ENCODE measurements at regions not wholly inside any gene's neighbourhood (a gene's known extent, or its start where the extent isn't known, plus 50 kb on each side); places are given as distances from the start of the nearest gene placed in this dataset.

- DNase-seq, result no peak
Measured at GRCh38 chr16:13397126-13397525, 495.7 kb downstream of the SHISA9 start.

GRCh38 chr16:13401641-13402040 lies 500.2 kb downstream of the SHISA9 start:
- no peak for DNase-seq

- no peak for DNase-seq
Measured at GRCh38 chr16:13402601-13403000, 501.2 kb downstream of the SHISA9 start.

GRCh38 chr16:13403326-13403725 lies 501.9 kb downstream of the SHISA9 start:
- no peak for DNase-seq

- DNase-seq, result no peak
Measured at GRCh38 chr16:13414154-13414553, 505.8 kb upstream of the ERCC4 start.

- DNase-seq, result no peak
Measured at GRCh38 chr16:13419589-13419988, 500.4 kb upstream of the ERCC4 start.

GRCh38 chr16:13421726-13422125 lies 498.2 kb upstream of the ERCC4 start:
- DNase-seq, result no peak

- no peak for DNase-seq
Measured at GRCh38 chr16:13425836-13426235, 494.1 kb upstream of the ERCC4 start.

- no peak for DNase-seq
Measured at GRCh38 chr16:13426269-13426668, 493.7 kb upstream of the ERCC4 start.

GRCh38 chr16:13426736-13427135 lies 493.2 kb upstream of the ERCC4 start:
- DNase-seq, result no peak

- DNase-seq, result no peak
Measured at GRCh38 chr16:13427943-13428342, 492.0 kb upstream of the ERCC4 start.

- no peak for DNase-seq
Measured at GRCh38 chr16:13429416-13429815, 490.5 kb upstream of the ERCC4 start.

GRCh38 chr16:13435415-13435814 lies 484.5 kb upstream of the ERCC4 start:
- no peak for DNase-seq

- DNase-seq, result no peak
Measured at GRCh38 chr16:13435873-13436474, 484.0 kb upstream of the ERCC4 start.

- no peak for DNase-seq
Measured at GRCh38 chr16:13436641-13437412, 483.1 kb upstream of the ERCC4 start.

GRCh38 chr16:13437413-13437795 lies 482.6 kb upstream of the ERCC4 start:
- no peak for DNase-seq

GRCh38 chr16:13438064-13438463 lies 481.9 kb upstream of the ERCC4 start:
- DNase-seq, result no peak

GRCh38 chr16:13439766-13440165 lies 480.2 kb upstream of the ERCC4 start:
- no peak for DNase-seq

GRCh38 chr16:13441675-13442074 lies 478.3 kb upstream of the ERCC4 start:
- no peak for DNase-seq

- no peak for DNase-seq
Measured at GRCh38 chr16:13448346-13448745, 471.6 kb upstream of the ERCC4 start.

GRCh38 chr16:13453325-13453724 lies 466.6 kb upstream of the ERCC4 start:
- no peak for DNase-seq

- no peak for DNase-seq
Measured at GRCh38 chr16:13453938-13454553, 465.9 kb upstream of the ERCC4 start.

- no peak for DNase-seq
Measured at GRCh38 chr16:13463619-13464018, 456.3 kb upstream of the ERCC4 start.

- DNase-seq, result no peak
Measured at GRCh38 chr16:13471036-13471435, 448.9 kb upstream of the ERCC4 start.
